ENCODE measurements at regions not wholly inside any gene's neighbourhood (a gene's known extent, or its start where the extent isn't known, plus 50 kb on each side); places are given as distances from the start of the nearest gene placed in this dataset.

GRCh38 chr12:131457028-131457310 lies 253.9 kb upstream of the SFSWAP start:
- Mint-ChIP-seq H3K9me3 (peaks cover under 1% of the 10 kb centered on the region), H3K27me3 (ENCODE audit: low read depth) (peaks cover 2% of the 10 kb centered on the region), H3K27ac (ENCODE audit: unreplicated experiment) (no peak overlapping the region), H3K4me1 (peaks cover 56% of the 10 kb centered on the region), H3K4me3 (no peak overlapping the region), H3K36me3 (ENCODE audit: low read depth) (peaks cover 4% of the 10 kb centered on the region)
- DNase-seq (ENCODE audit: low read depth, low spot score), result no peak
- TF ChIP-seq CTCF (conservative IDR thresholded peaks at IDR 0.05), result no peak

- peaks cover 1% of the 10 kb centered on the region for H3K36me3 Mint-ChIP-seq (ENCODE audit: low read depth)
- no peak for DNase-seq (ENCODE audit: low read depth, low spot score)
- H3K27me3 Mint-ChIP-seq (ENCODE audit: low read depth), result peaks cover 2% of the 10 kb centered on the region
- H3K9me3 Mint-ChIP-seq, result no peaks in the 10 kb centered on the region
- H3K4me3 Mint-ChIP-seq, result no peak overlapping the region
- no peak for TF ChIP-seq CTCF (conservative IDR thresholded peaks at IDR 0.05)
- H3K27ac Mint-ChIP-seq (ENCODE audit: unreplicated experiment), result peak overlapping the region; percentile 75
- peaks cover 51% of the 10 kb centered on the region for H3K4me1 Mint-ChIP-seq
Measured at GRCh38 chr12:131457331-131458047, 253.4 kb upstream of the SFSWAP start.

- TF ChIP-seq CTCF (conservative IDR thresholded peaks at IDR 0.05), result no peak
- Mint-ChIP-seq H3K4me1 (peaks cover 48% of the 10 kb centered on the region), H3K36me3 (ENCODE audit: low read depth) (no peaks in the 10 kb centered on the region), H3K27ac (ENCODE audit: unreplicated experiment) (no peak overlapping the region), H3K27me3 (ENCODE audit: low read depth) (peaks cover 2% of the 10 kb centered on the region), H3K4me3 (no peak overlapping the region), H3K9me3 (no peaks in the 10 kb centered on the region)
- no peak for DNase-seq (ENCODE audit: low read depth, low spot score)
Measured at GRCh38 chr12:131458048-131458374, 252.9 kb upstream of the SFSWAP start.

- no peak for TF ChIP-seq CTCF (conservative IDR thresholded peaks at IDR 0.05)
- Mint-ChIP-seq H3K4me3 (no peak overlapping the region), H3K27ac (ENCODE audit: unreplicated experiment) (peak overlapping the region; percentile 50), H3K36me3 (ENCODE audit: low read depth) (no peaks in the 10 kb centered on the region), H3K9me3 (no peaks in the 10 kb centered on the region), H3K4me1 (peaks cover 42% of the 10 kb centered on the region), H3K27me3 (ENCODE audit: low read depth) (peaks cover 2% of the 10 kb centered on the region)
- no peak for DNase-seq (ENCODE audit: low read depth, low spot score)
Measured at GRCh38 chr12:131458931-131459772, 251.7 kb upstream of the SFSWAP start.

- Mint-ChIP-seq H3K4me3 (no peak overlapping the region), H3K27me3 (ENCODE audit: low read depth) (peaks cover under 1% of the 10 kb centered on the region), H3K27ac (ENCODE audit: unreplicated experiment) (peak overlapping the region; percentile 50), H3K4me1 (peaks cover 35% of the 10 kb centered on the region), H3K9me3 (no peaks in the 10 kb centered on the region), H3K36me3 (ENCODE audit: low read depth) (no peaks in the 10 kb centered on the region)
- TF ChIP-seq CTCF (conservative IDR thresholded peaks at IDR 0.05), result no peak
- no peak for DNase-seq (ENCODE audit: low read depth, low spot score)
Measured at GRCh38 chr12:131459773-131460365, 251.0 kb upstream of the SFSWAP start.

All from neural crest cell (in vitro differentiated cells).